ENCODE measurements at regions not wholly inside any gene's neighbourhood (a gene's known extent, or its start where the extent isn't known, plus 50 kb on each side); places are given as distances from the start of the nearest gene placed in this dataset.

DNA sequence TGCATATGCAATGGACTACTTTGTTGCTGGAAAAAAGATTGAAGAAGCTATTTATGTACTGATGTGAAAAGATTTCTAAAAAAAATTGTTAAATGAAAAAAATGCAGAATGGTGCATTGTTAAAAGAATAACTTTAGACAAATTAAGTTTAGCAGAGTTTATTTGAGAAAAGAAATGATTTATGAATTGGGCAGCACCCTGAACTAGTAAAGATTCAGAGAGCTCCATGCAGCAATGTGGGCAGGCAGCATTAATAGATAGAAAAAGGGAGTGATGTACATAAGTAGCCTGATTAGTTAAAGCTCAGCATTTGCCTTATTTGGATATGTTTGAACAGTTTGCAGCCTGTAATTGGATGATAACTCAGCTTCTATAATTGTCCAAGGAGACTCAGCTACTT lies 677.9 kb upstream of the SEMA6A start:
- TF ChIP-seq RCOR1 (IDR thresholded peaks at IDR 0.05; ENCODE audit: low read depth, low read length) = no peak
- TF ChIP-seq, protein P1, sequence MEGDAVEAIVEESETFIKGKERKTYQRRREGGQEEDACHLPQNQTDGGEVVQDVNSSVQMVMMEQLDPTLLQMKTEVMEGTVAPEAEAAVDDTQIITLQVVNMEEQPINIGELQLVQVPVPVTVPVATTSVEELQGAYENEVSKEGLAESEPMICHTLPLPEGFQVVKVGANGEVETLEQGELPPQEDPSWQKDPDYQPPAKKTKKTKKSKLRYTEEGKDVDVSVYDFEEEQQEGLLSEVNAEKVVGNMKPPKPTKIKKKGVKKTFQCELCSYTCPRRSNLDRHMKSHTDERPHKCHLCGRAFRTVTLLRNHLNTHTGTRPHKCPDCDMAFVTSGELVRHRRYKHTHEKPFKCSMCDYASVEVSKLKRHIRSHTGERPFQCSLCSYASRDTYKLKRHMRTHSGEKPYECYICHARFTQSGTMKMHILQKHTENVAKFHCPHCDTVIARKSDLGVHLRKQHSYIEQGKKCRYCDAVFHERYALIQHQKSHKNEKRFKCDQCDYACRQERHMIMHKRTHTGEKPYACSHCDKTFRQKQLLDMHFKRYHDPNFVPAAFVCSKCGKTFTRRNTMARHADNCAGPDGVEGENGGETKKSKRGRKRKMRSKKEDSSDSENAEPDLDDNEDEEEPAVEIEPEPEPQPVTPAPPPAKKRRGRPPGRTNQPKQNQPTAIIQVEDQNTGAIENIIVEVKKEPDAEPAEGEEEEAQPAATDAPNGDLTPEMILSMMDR (IDR thresholded peaks at IDR 0.05) = no peak
- no peak for TF ChIP-seq POLR2A (IDR thresholded peaks at IDR 0.05; ENCODE audit: low read length)
- no peak for TF ChIP-seq SREBF2 (IDR thresholded peaks at IDR 0.05)
- TF ChIP-seq SMC3 (IDR thresholded peaks at IDR 0.05) = no peak
- no peak for TF ChIP-seq ZFP36 (IDR thresholded peaks at IDR 0.05; ENCODE audit: borderline replicate concordance, partially characterized antibody)
- TF ChIP-seq, protein P2, sequence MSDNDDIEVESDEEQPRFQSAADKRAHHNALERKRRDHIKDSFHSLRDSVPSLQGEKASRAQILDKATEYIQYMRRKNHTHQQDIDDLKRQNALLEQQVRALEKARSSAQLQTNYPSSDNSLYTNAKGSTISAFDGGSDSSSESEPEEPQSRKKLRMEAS (IDR thresholded peaks at IDR 0.05) = no peak
- no peak for TF ChIP-seq RAD21 (conservative IDR thresholded peaks at IDR 0.05 in 1 of 2, IDR thresholded peaks at IDR 0.05 in 1 of 2)
- no peak for TF ChIP-seq CEBPB (IDR thresholded peaks at IDR 0.05)
- no peak for TF ChIP-seq MYC (IDR thresholded peaks at IDR 0.05; ENCODE audit: borderline replicate concordance, low read length)
- TF ChIP-seq HMGXB4 (CRISPR knock-in tag; IDR thresholded peaks at IDR 0.05; ENCODE audit: borderline replicate concordance) = no peak
- TF ChIP-seq MAZ (IDR thresholded peaks at IDR 0.05; ENCODE audit: borderline replicate concordance, low read depth, low read length) = no peak
